ENCODE measurements at regions not wholly inside any gene's neighbourhood (a gene's known extent, or its start where the extent isn't known, plus 50 kb on each side); places are given as distances from the start of the nearest gene placed in this dataset.

- no peak for TF ChIP-seq CTCF (IDR thresholded peaks at IDR 0.05; ENCODE audit: insufficient read depth, low read depth, low read length)
- TF ChIP-seq EZH2 (IDR thresholded peaks at IDR 0.05; ENCODE audit: insufficient read depth, low read length): no peak
Measured at GRCh38 chr11:37038911-37039310, 440.9 kb upstream of the RAG2 start.
